ENCODE measurements at regions not wholly inside any gene's neighbourhood (a gene's known extent, or its start where the extent isn't known, plus 50 kb on each side); places are given as distances from the start of the nearest gene placed in this dataset.
"Not testable (repeated sequence)": the region's sequence is repeated elsewhere in the genome, so short reads cannot be mapped to it uniquely, and the experiment has no call there.

DNA sequence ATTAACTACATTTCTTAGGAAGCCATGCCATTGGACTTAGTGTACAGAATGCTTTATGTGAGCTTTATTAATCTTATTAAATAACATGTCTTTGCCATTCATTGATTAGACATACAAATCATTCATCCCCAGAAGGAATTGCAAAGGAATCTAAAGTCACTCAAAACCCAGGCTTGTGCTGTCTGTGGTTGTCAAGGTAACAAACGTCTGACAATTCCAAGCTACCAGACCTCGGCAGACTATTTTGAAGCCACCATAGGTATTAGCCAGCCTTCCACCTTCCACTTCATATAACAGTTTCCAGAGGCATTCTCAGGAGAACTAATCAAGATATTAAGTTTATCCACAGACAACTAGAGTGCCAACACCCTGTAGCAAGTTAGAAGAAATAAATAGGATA lies 135.2 kb upstream of the TUSC1 start:
- TF ChIP-seq SPI1 (IDR thresholded peaks at IDR 0.05; ENCODE audit: borderline replicate concordance, low read depth) = no peak
- TF ChIP-seq, protein P1, sequence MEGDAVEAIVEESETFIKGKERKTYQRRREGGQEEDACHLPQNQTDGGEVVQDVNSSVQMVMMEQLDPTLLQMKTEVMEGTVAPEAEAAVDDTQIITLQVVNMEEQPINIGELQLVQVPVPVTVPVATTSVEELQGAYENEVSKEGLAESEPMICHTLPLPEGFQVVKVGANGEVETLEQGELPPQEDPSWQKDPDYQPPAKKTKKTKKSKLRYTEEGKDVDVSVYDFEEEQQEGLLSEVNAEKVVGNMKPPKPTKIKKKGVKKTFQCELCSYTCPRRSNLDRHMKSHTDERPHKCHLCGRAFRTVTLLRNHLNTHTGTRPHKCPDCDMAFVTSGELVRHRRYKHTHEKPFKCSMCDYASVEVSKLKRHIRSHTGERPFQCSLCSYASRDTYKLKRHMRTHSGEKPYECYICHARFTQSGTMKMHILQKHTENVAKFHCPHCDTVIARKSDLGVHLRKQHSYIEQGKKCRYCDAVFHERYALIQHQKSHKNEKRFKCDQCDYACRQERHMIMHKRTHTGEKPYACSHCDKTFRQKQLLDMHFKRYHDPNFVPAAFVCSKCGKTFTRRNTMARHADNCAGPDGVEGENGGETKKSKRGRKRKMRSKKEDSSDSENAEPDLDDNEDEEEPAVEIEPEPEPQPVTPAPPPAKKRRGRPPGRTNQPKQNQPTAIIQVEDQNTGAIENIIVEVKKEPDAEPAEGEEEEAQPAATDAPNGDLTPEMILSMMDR (IDR thresholded peaks at IDR 0.05; ENCODE audit: insufficient read depth, low read length) = no peak
- no peak for TF ChIP-seq GABPA (IDR thresholded peaks at IDR 0.05; ENCODE audit: low read depth)
- TF ChIP-seq, protein P2, sequence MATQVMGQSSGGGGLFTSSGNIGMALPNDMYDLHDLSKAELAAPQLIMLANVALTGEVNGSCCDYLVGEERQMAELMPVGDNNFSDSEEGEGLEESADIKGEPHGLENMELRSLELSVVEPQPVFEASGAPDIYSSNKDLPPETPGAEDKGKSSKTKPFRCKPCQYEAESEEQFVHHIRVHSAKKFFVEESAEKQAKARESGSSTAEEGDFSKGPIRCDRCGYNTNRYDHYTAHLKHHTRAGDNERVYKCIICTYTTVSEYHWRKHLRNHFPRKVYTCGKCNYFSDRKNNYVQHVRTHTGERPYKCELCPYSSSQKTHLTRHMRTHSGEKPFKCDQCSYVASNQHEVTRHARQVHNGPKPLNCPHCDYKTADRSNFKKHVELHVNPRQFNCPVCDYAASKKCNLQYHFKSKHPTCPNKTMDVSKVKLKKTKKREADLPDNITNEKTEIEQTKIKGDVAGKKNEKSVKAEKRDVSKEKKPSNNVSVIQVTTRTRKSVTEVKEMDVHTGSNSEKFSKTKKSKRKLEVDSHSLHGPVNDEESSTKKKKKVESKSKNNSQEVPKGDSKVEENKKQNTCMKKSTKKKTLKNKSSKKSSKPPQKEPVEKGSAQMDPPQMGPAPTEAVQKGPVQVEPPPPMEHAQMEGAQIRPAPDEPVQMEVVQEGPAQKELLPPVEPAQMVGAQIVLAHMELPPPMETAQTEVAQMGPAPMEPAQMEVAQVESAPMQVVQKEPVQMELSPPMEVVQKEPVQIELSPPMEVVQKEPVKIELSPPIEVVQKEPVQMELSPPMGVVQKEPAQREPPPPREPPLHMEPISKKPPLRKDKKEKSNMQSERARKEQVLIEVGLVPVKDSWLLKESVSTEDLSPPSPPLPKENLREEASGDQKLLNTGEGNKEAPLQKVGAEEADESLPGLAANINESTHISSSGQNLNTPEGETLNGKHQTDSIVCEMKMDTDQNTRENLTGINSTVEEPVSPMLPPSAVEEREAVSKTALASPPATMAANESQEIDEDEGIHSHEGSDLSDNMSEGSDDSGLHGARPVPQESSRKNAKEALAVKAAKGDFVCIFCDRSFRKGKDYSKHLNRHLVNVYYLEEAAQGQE (IDR thresholded peaks at IDR 0.05; ENCODE audit: insufficient replicate concordance, low read depth) = no peak
- no peak for TF ChIP-seq POLR2AphosphoS5 (IDR thresholded peaks at IDR 0.05; ENCODE audit: low read depth)
- no peak for DNase-seq (ENCODE audit: low read depth in 1 of 2, low spot score in 1 of 2)
- no peaks in the 10 kb centered on the region for H3K27me3 ChIP-seq (ENCODE audit: insufficient read depth, poor library complexity, severe bottlenecking)
- no peak overlapping the region for H3K27ac ChIP-seq (replicated peaks)
- H3K4me3 ChIP-seq (replicated peaks; ENCODE audit: insufficient read depth, low read length) = no peak overlapping the region

DNA sequence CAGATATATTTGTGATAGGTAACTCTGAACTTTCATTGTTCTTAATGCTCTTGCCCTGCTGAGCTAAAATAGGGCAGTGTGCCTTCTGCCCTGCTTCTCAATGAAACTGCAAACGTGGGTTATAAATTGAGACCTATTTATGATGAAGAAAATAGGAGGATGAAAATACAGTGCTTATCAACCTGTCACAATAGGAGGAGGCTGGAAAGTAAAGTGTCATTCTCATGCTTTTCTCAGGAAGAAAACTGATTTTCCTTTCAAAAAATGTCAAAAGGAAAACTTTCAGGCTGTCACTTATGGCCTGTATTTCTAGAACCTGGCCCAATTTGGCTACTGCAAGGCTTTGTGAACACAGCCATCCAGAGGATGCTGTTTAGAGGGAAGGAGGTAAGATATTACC lies 130.3 kb upstream of the TUSC1 start:
- DNase-seq (ENCODE audit: low read depth in 1 of 2, low spot score in 1 of 2) = no peak
- Histone ChIP-seq H3K27ac (replicated peaks) (no peak overlapping the region), H3K27me3 (ENCODE audit: insufficient read depth, poor library complexity, severe bottlenecking) (no peaks in the 10 kb centered on the region), H3K4me3 (replicated peaks; ENCODE audit: insufficient read depth, low read length) (no peak overlapping the region)
- TF ChIP-seq, protein P2 (IDR thresholded peaks at IDR 0.05; ENCODE audit: insufficient replicate concordance, low read depth) = no peak
- TF ChIP-seq, protein P1 (IDR thresholded peaks at IDR 0.05; ENCODE audit: insufficient read depth, low read length) = no peak
- TF ChIP-seq POLR2AphosphoS5 (IDR thresholded peaks at IDR 0.05; ENCODE audit: low read depth) (no peak), GABPA (IDR thresholded peaks at IDR 0.05; ENCODE audit: low read depth) (no peak), SPI1 (IDR thresholded peaks at IDR 0.05; ENCODE audit: borderline replicate concordance, low read depth) (no peak)

DNA sequence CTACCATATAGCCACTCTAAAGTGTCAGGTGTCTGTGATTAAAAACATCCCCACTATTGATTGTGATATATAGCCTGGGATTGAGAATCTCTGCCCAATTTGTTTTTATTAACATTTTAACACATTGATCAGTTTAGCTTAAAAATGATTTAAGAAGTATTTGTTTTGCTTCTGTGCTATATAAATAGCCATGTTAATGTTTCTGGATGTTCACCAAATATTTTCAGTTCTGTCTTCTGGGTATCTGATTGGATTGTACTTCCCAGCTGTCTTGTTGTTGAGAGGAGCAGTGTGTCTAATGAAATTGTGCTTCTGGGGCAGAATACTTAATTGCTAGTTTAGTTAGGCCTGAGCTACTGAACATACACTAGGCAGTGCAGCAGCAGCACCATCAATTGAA lies 126.6 kb upstream of the TUSC1 start:
- DNase-seq (ENCODE audit: low read depth in 1 of 2, low spot score in 1 of 2) = no peak
- Histone ChIP-seq H3K27ac (replicated peaks) (no peak overlapping the region), H3K4me3 (replicated peaks; ENCODE audit: insufficient read depth, low read length) (no peak overlapping the region), H3K27me3 (ENCODE audit: insufficient read depth, poor library complexity, severe bottlenecking) (no peaks in the 10 kb centered on the region)
- no peak for TF ChIP-seq GABPA (IDR thresholded peaks at IDR 0.05; ENCODE audit: low read depth)
- TF ChIP-seq, protein P2 (IDR thresholded peaks at IDR 0.05; ENCODE audit: insufficient replicate concordance, low read depth) = no peak
- TF ChIP-seq, protein P1 (IDR thresholded peaks at IDR 0.05; ENCODE audit: insufficient read depth, low read length) = no peak
- TF ChIP-seq SPI1 (IDR thresholded peaks at IDR 0.05; ENCODE audit: borderline replicate concordance, low read depth) = no peak
- TF ChIP-seq POLR2AphosphoS5 (IDR thresholded peaks at IDR 0.05; ENCODE audit: low read depth) = no peak

DNA sequence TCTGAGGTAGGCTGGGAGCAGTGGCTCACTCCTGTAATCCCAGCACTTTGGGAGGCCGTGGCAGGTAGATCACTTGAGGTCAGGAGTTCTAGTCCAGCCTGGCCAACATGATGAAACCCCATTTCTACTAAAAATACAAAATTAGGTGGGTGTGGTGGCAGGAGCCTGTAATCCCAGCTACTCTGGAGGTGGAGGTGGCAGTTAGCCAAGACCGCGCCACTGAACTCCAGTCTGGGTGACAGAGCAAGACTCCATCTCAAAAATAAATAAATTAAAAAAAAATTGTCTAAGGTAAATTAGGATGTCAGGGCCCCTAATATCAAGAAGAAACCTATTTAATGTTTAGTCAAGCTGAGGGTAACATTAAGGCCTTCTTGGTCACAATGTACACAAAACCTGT lies 123.7 kb upstream of the TUSC1 start:
- not testable (repeated sequence) for H3K27me3 ChIP-seq (ENCODE audit: insufficient read depth, poor library complexity, severe bottlenecking); H3K4me3 ChIP-seq (replicated peaks; ENCODE audit: insufficient read depth, low read length); DNase-seq (ENCODE audit: low read depth in 1 of 2, low spot score in 1 of 2); H3K27ac ChIP-seq (replicated peaks)
